ENCODE measurements at regions not wholly inside any gene's neighbourhood (a gene's known extent, or its start where the extent isn't known, plus 50 kb on each side); places are given as distances from the start of the nearest gene placed in this dataset.

DNA sequence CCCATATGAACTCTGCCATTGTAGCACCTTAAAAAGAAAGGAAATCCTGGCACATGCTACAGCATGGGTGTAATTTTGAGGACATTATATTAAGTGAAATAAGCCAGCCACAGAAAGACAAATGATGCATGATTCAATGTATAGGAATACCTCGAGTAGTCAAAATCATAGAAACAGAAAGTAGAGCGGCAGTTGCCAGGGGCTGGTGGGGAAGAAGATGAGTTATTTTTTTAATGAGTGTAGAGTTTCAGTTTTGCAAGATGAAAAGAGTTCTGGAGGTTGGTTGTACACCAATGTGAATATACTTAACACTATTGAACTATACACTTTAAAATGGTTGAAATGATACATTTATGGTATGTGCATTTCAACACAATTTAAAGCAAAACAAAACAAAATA lies 133.0 kb downstream of the ZDHHC21 start:
- no peak for DNase-seq (ENCODE audit: low read depth)
- no peak overlapping the region for H3K4me3 ChIP-seq (ENCODE audit: control insufficient read depth, low read depth, low read length)
- TF ChIP-seq, protein P1, sequence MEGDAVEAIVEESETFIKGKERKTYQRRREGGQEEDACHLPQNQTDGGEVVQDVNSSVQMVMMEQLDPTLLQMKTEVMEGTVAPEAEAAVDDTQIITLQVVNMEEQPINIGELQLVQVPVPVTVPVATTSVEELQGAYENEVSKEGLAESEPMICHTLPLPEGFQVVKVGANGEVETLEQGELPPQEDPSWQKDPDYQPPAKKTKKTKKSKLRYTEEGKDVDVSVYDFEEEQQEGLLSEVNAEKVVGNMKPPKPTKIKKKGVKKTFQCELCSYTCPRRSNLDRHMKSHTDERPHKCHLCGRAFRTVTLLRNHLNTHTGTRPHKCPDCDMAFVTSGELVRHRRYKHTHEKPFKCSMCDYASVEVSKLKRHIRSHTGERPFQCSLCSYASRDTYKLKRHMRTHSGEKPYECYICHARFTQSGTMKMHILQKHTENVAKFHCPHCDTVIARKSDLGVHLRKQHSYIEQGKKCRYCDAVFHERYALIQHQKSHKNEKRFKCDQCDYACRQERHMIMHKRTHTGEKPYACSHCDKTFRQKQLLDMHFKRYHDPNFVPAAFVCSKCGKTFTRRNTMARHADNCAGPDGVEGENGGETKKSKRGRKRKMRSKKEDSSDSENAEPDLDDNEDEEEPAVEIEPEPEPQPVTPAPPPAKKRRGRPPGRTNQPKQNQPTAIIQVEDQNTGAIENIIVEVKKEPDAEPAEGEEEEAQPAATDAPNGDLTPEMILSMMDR (conservative IDR thresholded peaks at IDR 0.05; ENCODE audit: control insufficient read depth, insufficient read depth, low read depth, low read length), result no peak

- TF ChIP-seq, protein P1 (conservative IDR thresholded peaks at IDR 0.05; ENCODE audit: control insufficient read depth, insufficient read depth, low read depth, low read length), result no peak
- peak; percentile 16 for DNase-seq (ENCODE audit: low read depth)
- no peak overlapping the region for H3K4me3 ChIP-seq (ENCODE audit: control insufficient read depth, low read depth, low read length)
Measured at GRCh38 chr9:14554886-14555285, 138.3 kb downstream of the ZDHHC21 start.

- TF ChIP-seq, protein P1 (conservative IDR thresholded peaks at IDR 0.05; ENCODE audit: control insufficient read depth, insufficient read depth, low read depth, low read length), result no peak
- no peak for DNase-seq (ENCODE audit: low read depth)
- no peak overlapping the region for H3K4me3 ChIP-seq (ENCODE audit: control insufficient read depth, low read depth, low read length)
Measured at GRCh38 chr9:14547245-14548060, 145.8 kb downstream of the ZDHHC21 start.

DNA sequence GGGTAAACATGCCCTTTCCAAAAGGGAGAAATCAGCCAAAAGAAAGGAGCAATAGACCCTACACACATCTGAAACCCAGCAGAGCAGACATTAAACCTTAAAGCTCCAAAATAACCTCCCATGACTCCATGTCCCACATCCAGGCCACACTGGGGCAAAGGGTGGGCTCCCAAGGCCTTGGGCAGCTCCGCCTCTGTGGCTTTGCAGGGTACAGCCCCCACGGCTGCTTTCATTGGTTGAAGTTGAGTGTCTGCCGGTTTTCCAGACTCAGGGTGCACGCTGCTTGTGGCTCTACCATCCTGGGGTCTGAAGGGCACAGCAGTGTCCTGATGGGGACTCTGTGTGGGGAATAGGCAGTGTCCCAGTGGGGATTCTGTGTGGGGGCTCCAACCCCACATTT lies 146.5 kb downstream of the ZDHHC21 start:
- no peak for DNase-seq (ENCODE audit: low read depth)
- TF ChIP-seq, protein P1 (conservative IDR thresholded peaks at IDR 0.05; ENCODE audit: control insufficient read depth, insufficient read depth, low read depth, low read length), result no peak
- H3K4me3 ChIP-seq (ENCODE audit: control insufficient read depth, low read depth, low read length), result no peak overlapping the region

DNA sequence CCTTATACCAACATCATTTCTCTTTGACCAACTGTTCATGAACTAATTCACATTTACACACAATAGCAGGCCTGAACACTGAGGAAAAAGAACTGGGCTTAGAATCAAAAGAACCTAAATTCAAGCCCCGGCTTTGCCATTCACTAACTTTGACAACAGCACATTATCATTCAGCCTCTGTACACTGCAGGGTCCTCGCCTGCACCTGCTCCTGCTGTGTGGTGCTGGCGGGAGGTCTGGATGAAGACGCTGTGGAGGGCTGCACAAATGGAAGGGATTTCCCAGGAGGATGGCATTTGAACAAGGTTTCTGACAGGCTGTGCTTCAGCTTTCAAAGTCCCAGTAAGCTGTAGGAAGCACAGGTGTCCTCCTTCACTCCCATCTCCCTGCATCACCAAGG lies 151.2 kb downstream of the ZDHHC21 start:
- TF ChIP-seq, protein P1 (conservative IDR thresholded peaks at IDR 0.05; ENCODE audit: control insufficient read depth, insufficient read depth, low read depth, low read length), result no peak
- DNase-seq (ENCODE audit: low read depth), result no peak
- H3K4me3 ChIP-seq (ENCODE audit: control insufficient read depth, low read depth, low read length), result no peak overlapping the region

DNA sequence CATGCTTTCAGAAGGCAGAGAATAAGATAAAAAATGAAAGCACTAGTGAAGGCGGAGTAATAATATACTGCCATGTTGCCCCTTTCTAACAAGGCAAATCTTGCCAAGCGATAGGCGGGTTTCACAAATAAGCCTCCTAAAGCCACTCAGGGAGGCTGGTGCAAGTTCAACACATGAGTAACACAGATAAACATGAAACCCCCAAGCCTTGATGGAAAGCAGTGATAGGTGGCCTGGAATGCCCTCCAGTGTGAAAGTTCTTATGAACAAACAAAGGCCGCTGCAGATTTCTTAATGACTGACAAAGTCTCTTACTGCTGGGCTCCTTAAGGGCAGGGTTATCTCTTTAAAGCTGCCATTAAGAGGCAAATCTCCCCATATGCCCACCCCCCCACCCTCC lies 154.7 kb downstream of the ZDHHC21 start:
- TF ChIP-seq, protein P1 (conservative IDR thresholded peaks at IDR 0.05; ENCODE audit: control insufficient read depth, insufficient read depth, low read depth, low read length), result no peak
- H3K4me3 ChIP-seq (ENCODE audit: control insufficient read depth, low read depth, low read length), result no peak overlapping the region
- DNase-seq (ENCODE audit: low read depth), result no peak
